SK-N-SH (cell line): ENCODE measurements at regions not wholly inside any gene's neighbourhood (a gene's known extent, or its start where the extent isn't known, plus 50 kb on each side); places are given as distances from the start of the nearest gene placed in this dataset.

Experiments used
- EP300 ChIP-seq, 2 experiments: IDR thresholded peaks; 2 replicates each; pipeline versions ENCODE4 v1.4.0 to v1.6.1; 2012; ENCODE audit warnings: borderline replicate concordance in 1 of 2, low read depth in 1 of 2, low read length in 1 of 2
- FOXM1 ChIP-seq: IDR thresholded peaks from 2 replicates; pipeline ENCODE4 v1.4.0; 2012; ENCODE audit warnings: low read depth, mild to moderate bottlenecking
- GABPA ChIP-seq: IDR thresholded peaks from 2 replicates; pipeline ENCODE4 v1.4.0; 2012; ENCODE audit warnings: low read depth, mild to moderate bottlenecking
- MAX ChIP-seq: IDR thresholded peaks from 2 replicates; pipeline ENCODE4 v1.4.0; 2012; ENCODE audit warnings: low read depth
- MEF2A ChIP-seq: IDR thresholded peaks from 2 replicates; pipeline ENCODE4 v1.4.0; 2012; ENCODE audit warnings: low read depth, borderline replicate concordance
- MXI1 ChIP-seq: IDR thresholded peaks from 2 replicates; pipeline ENCODE4 v1.6.1; 2012; ENCODE audit warnings: mild to moderate bottlenecking, low read depth, low read length, improper control_type of control experiment
- NFIC ChIP-seq: IDR thresholded peaks from 2 replicates; pipeline ENCODE4 v1.4.0; 2012; ENCODE audit warnings: borderline replicate concordance
- POLR2AphosphoS5 ChIP-seq: IDR thresholded peaks from 2 replicates; pipeline ENCODE4 v1.6.1; 2012; ENCODE audit warnings: low read depth, low read length
- RXRA ChIP-seq: IDR thresholded peaks from 2 replicates; pipeline ENCODE4 v1.4.0; 2012; ENCODE audit warnings: low read depth, mild to moderate bottlenecking, borderline replicate concordance
- TAF1 ChIP-seq: IDR thresholded peaks from 2 replicates; pipeline ENCODE4 v1.6.1; 2012; ENCODE audit warnings: low read depth, mild to moderate bottlenecking, low read length, moderate library complexity, borderline replicate concordance
- TCF12 ChIP-seq: IDR thresholded peaks from 2 replicates; pipeline ENCODE4 v1.4.0; 2012
- TF ChIP-seq, protein P1 (sequence below): fragments of 200-600 bp; sonication (generic); IDR thresholded peaks from 2 replicates; pipeline ENCODE4 v1.6.1; 2017; ENCODE audit warnings: antibody characterized with exemption, mild to moderate bottlenecking, moderate library complexity

DNA sequence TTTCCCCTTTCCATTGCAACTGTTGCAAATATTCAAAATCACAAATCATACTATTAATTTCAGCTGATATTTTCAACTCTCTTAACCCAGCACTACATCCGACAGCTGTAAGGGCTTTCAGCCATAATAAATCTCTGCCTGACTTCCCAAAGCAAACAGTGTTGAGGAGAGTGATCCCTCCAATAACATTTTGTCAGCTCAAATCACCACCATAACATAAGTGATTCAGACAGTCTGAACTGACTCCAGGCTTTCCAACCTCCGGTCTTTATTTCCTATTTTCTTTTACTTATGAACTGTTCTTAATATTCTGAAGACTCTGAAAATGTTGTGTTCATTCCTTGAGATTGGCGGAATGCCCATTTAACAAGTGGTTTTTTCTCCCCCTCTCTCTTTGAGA, 1085.9 kb downstream of the GATA3 start:
- no peak for TF ChIP-seq TCF12
- TF ChIP-seq, protein P1, sequence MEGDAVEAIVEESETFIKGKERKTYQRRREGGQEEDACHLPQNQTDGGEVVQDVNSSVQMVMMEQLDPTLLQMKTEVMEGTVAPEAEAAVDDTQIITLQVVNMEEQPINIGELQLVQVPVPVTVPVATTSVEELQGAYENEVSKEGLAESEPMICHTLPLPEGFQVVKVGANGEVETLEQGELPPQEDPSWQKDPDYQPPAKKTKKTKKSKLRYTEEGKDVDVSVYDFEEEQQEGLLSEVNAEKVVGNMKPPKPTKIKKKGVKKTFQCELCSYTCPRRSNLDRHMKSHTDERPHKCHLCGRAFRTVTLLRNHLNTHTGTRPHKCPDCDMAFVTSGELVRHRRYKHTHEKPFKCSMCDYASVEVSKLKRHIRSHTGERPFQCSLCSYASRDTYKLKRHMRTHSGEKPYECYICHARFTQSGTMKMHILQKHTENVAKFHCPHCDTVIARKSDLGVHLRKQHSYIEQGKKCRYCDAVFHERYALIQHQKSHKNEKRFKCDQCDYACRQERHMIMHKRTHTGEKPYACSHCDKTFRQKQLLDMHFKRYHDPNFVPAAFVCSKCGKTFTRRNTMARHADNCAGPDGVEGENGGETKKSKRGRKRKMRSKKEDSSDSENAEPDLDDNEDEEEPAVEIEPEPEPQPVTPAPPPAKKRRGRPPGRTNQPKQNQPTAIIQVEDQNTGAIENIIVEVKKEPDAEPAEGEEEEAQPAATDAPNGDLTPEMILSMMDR, result no peak
- no peak for TF ChIP-seq NFIC
- no peak for TF ChIP-seq MAX
- TF ChIP-seq RXRA, result no peak
- TF ChIP-seq EP300 (IDR thresholded peaks at IDR 0.05; ENCODE audit: borderline replicate concordance in 1 of 2, low read depth in 1 of 2, low read length in 1 of 2), result no peak
- TF ChIP-seq GABPA, result no peak
- no peak for TF ChIP-seq MEF2A
- TF ChIP-seq TAF1, result no peak
- no peak for TF ChIP-seq MXI1
- no peak for TF ChIP-seq FOXM1
- no peak for TF ChIP-seq POLR2AphosphoS5
